AG09319 (cell line): ENCODE measurements at regions not wholly inside any gene's neighbourhood (a gene's known extent, or its start where the extent isn't known, plus 50 kb on each side); places are given as distances from the start of the nearest gene placed in this dataset.

Experiments
- DNase-seq: peaks from one replicate; pipeline ENCODE4 v3.0.0-alpha.2; 2010; ENCODE audit warnings: low read depth; ENCODE audit errors: extremely low read depth
- TF ChIP-seq, protein P1 (sequence below): IDR thresholded peaks from 2 replicates; pipeline ENCODE4 v1.5.1; 2011; ENCODE audit warnings: low read depth, mild to moderate bottlenecking, inconsistent platforms, low read length, moderate library complexity

DNA sequence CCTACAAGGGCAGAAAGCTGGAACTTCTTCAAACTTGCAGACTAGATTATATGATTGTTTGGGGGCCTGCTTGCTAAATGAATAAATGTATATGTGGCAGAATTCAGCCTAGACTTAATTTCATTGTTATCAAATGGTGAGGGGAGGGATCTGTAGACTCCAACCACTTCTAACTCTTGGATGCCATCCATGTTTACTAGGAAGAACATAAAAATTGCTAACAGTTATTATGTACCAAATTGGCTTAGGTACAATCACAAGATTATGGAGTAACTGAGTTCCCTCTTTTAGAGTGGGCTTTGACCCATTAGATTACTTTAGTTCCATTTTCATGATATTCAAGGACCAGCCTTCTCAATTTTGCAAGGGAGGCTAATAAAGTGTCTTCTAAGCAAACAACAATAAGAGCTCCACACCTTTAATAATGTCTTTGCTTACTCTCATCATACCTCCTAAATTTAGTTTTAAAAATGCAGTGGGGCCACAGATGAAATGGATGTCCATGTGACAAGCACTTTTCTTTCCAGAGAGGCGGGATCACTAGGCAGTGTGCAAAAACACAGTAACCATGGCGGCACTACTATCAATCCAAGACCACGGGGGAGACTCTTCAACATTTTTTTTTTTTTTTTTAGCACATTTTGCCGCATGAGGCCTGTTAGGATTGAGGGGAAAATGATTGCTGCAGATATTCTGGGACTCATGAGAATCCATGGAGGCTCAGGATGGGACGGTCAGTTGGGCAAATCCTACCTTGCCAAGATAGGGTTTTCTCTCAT, 217.6 kb upstream of the SPRED2 start:
- no peak for DNase-seq
- TF ChIP-seq, protein P1, sequence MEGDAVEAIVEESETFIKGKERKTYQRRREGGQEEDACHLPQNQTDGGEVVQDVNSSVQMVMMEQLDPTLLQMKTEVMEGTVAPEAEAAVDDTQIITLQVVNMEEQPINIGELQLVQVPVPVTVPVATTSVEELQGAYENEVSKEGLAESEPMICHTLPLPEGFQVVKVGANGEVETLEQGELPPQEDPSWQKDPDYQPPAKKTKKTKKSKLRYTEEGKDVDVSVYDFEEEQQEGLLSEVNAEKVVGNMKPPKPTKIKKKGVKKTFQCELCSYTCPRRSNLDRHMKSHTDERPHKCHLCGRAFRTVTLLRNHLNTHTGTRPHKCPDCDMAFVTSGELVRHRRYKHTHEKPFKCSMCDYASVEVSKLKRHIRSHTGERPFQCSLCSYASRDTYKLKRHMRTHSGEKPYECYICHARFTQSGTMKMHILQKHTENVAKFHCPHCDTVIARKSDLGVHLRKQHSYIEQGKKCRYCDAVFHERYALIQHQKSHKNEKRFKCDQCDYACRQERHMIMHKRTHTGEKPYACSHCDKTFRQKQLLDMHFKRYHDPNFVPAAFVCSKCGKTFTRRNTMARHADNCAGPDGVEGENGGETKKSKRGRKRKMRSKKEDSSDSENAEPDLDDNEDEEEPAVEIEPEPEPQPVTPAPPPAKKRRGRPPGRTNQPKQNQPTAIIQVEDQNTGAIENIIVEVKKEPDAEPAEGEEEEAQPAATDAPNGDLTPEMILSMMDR: no peak

DNA sequence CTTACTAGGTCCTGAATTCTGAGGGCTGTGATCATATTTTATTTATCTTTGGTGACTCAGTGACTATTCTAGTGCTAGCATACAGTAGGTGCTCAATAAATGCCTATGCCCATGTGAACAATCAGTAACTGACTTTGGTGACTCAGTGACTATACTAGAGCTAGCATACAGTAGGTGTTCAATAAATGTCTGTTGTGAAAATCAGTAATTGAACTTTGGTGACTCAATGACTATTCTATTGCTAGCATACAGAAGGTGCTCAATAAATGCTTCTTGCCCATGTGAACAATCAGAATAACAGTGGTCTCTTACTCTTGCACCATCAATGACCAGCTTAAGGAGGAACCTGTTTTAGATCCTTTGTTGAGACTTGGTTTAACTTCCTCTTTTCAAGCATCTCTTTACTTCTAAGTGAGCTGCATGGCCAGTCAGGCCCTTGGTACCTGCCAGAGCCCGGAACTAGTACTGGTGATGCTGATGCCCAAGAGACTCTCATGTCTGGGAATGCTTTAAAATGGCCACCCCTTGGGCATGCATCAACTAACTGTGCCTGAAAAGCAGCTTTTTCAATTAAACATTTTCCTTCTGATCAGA, 214.9 kb upstream of the SPRED2 start:
- TF ChIP-seq, protein P1: no peak
- DNase-seq: no peak

DNA sequence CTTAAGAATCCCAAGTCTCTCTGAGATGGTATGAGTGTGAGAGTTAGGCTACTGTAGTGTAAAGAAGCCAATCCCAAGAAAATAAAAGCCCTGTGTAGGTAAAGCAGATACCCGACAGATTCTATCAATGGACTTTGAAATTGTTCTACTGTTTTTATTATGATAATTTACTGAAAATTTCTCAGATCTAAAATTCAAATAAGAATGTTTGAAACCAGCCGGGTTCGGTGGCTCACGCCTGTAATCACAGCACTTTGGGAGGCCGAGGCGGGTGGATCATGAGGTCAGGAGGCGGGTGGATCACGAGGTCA, 208.3 kb upstream of the SPRED2 start:
- TF ChIP-seq, protein P1: no peak
- DNase-seq: no peak

DNA sequence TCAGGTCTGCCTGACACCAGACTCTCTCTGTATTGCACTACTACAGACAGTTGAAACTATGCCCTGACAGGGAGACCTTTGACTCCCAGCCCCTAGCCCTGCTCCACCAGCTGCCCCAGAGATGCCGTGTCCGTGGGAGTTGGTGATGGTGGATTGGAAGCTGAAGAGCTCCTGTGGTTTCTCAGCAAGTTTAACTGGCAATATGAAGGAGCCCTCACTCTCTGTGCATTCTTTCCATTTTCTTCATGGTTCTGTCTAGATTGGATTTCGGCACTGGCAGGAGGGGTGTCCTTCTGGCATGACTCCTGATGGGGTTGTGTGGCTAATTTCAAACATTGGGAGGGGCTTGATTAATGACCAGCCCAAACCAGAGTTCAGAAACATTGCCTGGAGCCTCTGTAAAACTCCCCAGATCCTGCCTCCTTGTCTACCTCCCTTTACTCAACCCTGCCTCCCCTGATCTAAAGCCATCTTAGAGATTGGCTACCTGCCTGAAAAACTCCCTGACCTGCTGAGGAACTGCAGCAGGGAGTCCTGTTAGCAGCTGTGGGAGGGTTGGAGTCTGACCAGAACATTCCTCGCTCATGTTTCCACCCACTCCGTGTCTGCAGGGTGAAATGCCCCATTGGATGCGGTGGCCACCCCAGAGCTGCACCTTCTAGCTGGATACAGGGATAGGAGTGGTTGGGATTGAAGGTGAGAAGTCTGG, 206.9 kb upstream of the SPRED2 start:
- no peak for DNase-seq
- TF ChIP-seq, protein P1: no peak

DNA sequence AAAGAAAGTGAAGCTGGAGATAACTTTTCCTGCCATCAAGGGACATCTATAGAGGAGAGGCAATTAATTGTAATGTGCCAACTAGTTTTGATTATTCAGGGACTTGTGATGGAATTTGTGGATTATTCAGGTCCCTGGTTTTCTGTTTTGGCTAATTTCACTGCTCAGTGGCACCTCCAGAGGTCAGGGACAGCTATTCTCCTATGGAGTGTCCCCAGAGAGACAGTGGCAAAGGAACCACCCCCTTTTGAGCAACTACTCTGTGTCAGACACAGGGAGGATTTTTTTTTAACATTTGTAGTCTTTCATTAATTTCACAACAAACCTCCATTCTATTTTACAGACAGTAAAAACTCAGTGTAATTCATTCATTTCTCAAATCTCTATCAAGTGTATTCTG, 206.0 kb upstream of the SPRED2 start:
- TF ChIP-seq, protein P1: no peak; the same call in 1 of the 2 replicates
- DNase-seq: no peak

DNA sequence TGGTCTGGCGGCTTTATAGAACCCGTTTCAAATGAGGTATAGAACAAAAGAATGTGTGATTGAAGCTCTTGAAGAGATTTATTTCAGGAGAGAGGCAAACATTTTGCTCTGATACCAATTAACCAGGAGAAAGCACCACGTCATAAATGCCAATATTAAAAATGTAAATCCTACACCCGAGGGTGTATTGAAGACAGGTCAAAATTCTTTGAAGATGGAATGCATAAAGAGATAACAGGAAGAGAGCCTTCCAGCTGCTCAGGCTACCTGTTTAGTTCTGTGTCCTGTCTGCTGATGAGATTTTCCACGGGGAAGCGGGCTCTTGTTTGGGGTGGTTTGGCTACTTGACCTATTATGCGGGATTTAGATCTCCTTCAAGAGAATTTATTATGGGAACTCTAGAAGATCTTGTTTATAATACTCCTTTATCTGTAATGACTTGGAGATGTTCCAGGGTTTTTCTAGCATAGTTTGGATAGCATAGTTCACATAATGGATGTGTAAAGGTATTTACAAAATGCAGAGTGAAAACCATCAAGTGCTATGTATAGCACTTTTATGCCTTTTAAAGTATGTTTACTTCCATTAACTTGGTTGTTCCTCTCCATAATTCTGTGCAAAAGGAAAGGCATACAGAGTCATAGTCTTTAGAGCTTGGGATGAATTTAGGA, 204.5 kb upstream of the SPRED2 start:
- TF ChIP-seq, protein P1: no peak
- DNase-seq: no peak
